Epithelial cell of proximal tubule (primary cell): ENCODE measurements at regions not wholly inside any gene's neighbourhood (a gene's known extent, or its start where the extent isn't known, plus 50 kb on each side); places are given as distances from the start of the nearest gene placed in this dataset.

ENCODE experiments used
- DNase-seq: peaks from one replicate; pipeline ENCODE4 v3.0.0-alpha.2; 2011; ENCODE audit warnings: low read depth
- H3K4me3 ChIP-seq: 2 replicates; pipeline ENCODE4 v1.5.1; 2011; ENCODE audit warnings: low read depth, mild to moderate bottlenecking, low read length
- CTCF ChIP-seq: conservative IDR thresholded peaks from 2 replicates; pipeline ENCODE4 v1.5.1; 2012; ENCODE audit warnings: low read depth, mild to moderate bottlenecking, low read length

- no peak for TF ChIP-seq CTCF
- H3K4me3 ChIP-seq = no peak overlapping the region
- DNase-seq = no peak
These were observed 1027.9 kb upstream of the ADGRB3 start for GRCh38 chr6:67606906-67607828.

- no peak overlapping the region for H3K4me3 ChIP-seq
- no peak for TF ChIP-seq CTCF
- no peak for DNase-seq
These were observed 1040.7 kb upstream of the ADGRB3 start for GRCh38 chr6:67594366-67594765.

GRCh38 chr6:67593247-67593646 is 1041.8 kb upstream of the ADGRB3 start:
- H3K4me3 ChIP-seq = no peak overlapping the region
- no peak for DNase-seq
- no peak for TF ChIP-seq CTCF

GRCh38 chr6:67591910-67592309 is 1043.2 kb upstream of the ADGRB3 start:
- no peak for DNase-seq
- H3K4me3 ChIP-seq = no peak overlapping the region
- no peak for TF ChIP-seq CTCF

- no peak for TF ChIP-seq CTCF
- DNase-seq = no peak
- H3K4me3 ChIP-seq = no peak overlapping the region
These were observed 1067.2 kb upstream of the ADGRB3 start for GRCh38 chr6:67567842-67568241.

GRCh38 chr6:67563671-67564070 is 1071.4 kb upstream of the ADGRB3 start:
- H3K4me3 ChIP-seq = no peak overlapping the region
- no peak for DNase-seq
- TF ChIP-seq CTCF = no peak

GRCh38 chr6:67560068-67560467 is 1075.0 kb upstream of the ADGRB3 start:
- no peak for TF ChIP-seq CTCF
- no peak for DNase-seq
- H3K4me3 ChIP-seq = no peak overlapping the region
